ENCODE measurements at regions not wholly inside any gene's neighbourhood (a gene's known extent, or its start where the extent isn't known, plus 50 kb on each side); places are given as distances from the start of the nearest gene placed in this dataset.

GRCh38 chr2:59015027-59015426 lies 773.9 kb upstream of the FANCL start:
- intact Hi-C loops (cut with DNase I), result no loop called here
- Histone ChIP-seq H3K9me3 (peaks cover 0 to 4% (median 0%) of the 10 kb centered on the region in 11 donors), H3K27ac (no peak overlapping the region), H3K4me1 (no peaks in the 10 kb centered on the region), H3K36me3 (no peaks in the 10 kb centered on the region), H3K27me3 (no peaks in the 10 kb centered on the region), H3K4me3 (no peak overlapping the region)
- ATAC-seq (no peak), DNase-seq (no peak)
- 90 to 94% methylated on average over 6 of the region's 6 CpGs for WGBS, 2 donors
- TF ChIP-seq CTCF (IDR thresholded peaks at IDR 0.05), result no peak

GRCh38 chr2:59012971-59013370 lies 771.8 kb upstream of the FANCL start:
- Histone ChIP-seq H3K4me1 (no peaks in the 10 kb centered on the region), H3K9me3 (peaks cover 0 to 12% (median 0%) of the 10 kb centered on the region in 11 donors), H3K36me3 (no peaks in the 10 kb centered on the region), H3K4me3 (no peak overlapping the region), H3K27me3 (no peaks in the 10 kb centered on the region), H3K27ac (no peak overlapping the region)
- TF ChIP-seq CTCF (IDR thresholded peaks at IDR 0.05), result no peak
- DNase-seq (no peak), ATAC-seq (no peak)
- WGBS, 2 donors, result 85 to 93% methylated on average over 1 of the region's 1 CpG
- intact Hi-C loops (cut with DNase I), result no loop called here

GRCh38 chr2:59012234-59012633 lies 771.1 kb upstream of the FANCL start:
- H3K27me3 ChIP-seq, result no peaks in the 10 kb centered on the region
- WGBS, 2 donors, result 51 to 55% methylated on average over 5 of the region's 5 CpGs
- intact Hi-C loops (cut with DNase I), result no loop called here
- H3K4me3 ChIP-seq, result no peak overlapping the region
- no peak for DNase-seq
- no peak overlapping the region for H3K27ac ChIP-seq
- TF ChIP-seq CTCF (IDR thresholded peaks at IDR 0.05), result no peak
- peaks cover 0 to 12% (median 0%) of the 10 kb centered on the region in 11 donors for H3K9me3 ChIP-seq
- no peaks in the 10 kb centered on the region for H3K36me3 ChIP-seq
- H3K4me1 ChIP-seq, result no peaks in the 10 kb centered on the region
- ATAC-seq, result no peak

- no peaks in the 10 kb centered on the region for H3K36me3 ChIP-seq
- no peaks in the 10 kb centered on the region for H3K4me1 ChIP-seq
- no peak overlapping the region for H3K27ac ChIP-seq
- DNase-seq, result no peak
- ATAC-seq, result no peak
- intact Hi-C loops (cut with DNase I), result no loop called here
- TF ChIP-seq CTCF (IDR thresholded peaks at IDR 0.05), result no peak
- peaks cover 0 to 12% (median 0%) of the 10 kb centered on the region in 11 donors for H3K9me3 ChIP-seq
- H3K4me3 ChIP-seq, result no peak overlapping the region
- no peaks in the 10 kb centered on the region for H3K27me3 ChIP-seq
Measured at GRCh38 chr2:59008950-59009349, 767.8 kb upstream of the FANCL start.

Measured in heart right ventricle (tissue), 16 donors.